NK-92 treated with Interleukin-12 subunit alpha and Interleukin-12 subunit beta, amount 100 ng/mL, for 24 hours (cell line): ENCODE measurements at regions not wholly inside any gene's neighbourhood (a gene's known extent, or its start where the extent isn't known, plus 50 kb on each side); places are given as distances from the start of the nearest gene placed in this dataset.
"Not testable (repeated sequence)": the region's sequence is repeated elsewhere in the genome, so short reads cannot be mapped to it uniquely, and the experiment has no call there.

Source experiments
- DNase-seq: peaks from one replicate; lab custom pipeline; 2025; lab: John Stamatoyannopoulos, UW

DNA sequence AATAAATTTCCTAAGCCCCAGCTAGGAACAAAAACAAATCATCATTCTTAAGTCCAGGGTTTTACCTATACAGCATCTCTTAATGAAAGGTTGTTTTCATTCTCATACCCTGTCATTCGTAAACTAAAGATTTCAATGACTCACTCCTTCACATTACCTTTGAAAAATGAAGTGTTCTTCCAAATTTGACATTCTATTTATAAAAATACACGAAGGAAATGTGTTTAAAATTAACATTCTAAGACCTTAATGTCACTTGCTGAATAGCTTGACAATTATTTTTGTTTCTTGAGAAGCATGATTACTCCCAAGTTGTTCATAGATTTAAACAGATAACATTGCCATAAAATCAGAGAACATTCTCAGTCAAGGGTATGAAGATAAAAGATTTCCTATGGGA is 1188.3 kb upstream of the SORCS1 start:
- no peak for DNase-seq

DNA sequence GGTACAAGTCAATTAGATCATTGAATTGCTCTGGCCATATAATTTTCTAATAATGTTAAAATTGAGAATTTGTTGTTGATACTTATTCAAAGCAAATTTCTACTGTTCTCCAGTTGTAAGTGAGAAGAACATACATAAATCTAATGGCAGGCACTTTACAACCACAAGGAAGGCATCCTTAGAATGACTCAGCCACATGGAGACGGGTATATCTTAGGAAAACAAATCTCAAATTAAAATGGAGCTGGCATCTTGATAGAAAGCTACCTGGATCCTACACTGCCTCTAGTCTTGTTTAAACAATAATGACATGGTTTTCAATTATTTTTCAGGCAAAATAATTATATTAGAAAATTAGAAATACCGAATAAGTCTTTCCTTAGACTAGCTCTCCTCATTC is 1183.7 kb upstream of the SORCS1 start:
- DNase-seq, result no peak

DNA sequence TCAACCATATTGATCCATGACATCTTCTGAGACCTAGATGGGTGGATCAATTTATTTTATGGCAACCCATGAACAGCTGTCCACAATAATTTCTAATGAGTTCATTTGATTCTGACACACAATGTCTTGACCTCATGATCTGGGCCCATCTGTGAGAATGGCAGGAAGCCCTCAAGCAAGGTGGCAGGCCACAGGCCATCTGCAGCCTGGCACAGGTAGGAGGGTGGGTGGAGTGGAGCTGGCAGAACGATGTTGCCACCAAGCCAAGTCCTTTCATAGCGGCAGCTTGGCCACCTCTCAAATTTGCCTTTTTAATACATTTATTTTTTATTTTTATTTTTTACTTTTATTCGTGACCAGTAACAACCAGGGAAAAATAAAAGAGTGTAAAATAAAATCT is 1181.6 kb upstream of the SORCS1 start:
- no peak for DNase-seq

DNA sequence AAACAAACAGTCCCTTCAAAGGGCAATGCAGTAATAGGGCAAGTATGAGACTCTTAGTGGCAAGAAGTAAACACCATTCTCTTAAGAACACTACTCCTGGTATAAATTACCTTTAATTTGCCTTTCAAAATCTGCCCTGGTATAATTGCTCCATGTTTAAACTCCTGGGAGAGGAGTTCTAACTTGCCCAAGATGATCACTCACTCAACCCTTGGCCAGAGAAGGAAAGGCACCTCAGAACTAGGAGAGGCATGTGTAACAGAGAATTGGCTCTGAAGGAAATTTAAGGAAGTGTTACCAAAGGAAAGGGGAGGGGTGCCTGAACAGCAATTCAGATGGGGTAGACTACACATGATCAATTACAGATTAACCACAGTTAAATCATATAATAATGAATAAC is 1173.6 kb upstream of the SORCS1 start:
- no peak for DNase-seq

DNA sequence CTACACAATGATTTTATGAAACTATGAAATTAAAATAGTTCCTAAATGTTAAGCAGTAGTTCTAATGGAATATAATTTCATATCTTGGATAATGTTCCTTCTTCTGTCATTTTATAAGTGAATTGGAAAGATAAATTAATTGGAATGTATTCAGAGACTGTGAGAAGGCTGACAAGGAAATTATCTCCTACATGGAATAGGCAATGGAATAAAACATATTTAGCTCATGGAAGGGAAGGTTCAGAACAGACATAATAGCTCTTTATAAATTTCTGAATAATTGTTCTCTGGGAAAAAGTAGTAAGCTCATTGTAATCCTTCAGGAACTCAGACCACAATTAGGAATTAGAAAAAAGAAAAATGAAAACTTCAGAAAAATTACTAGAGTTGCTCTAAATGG is 1172.3 kb upstream of the SORCS1 start:
- DNase-seq, result no peak

DNA sequence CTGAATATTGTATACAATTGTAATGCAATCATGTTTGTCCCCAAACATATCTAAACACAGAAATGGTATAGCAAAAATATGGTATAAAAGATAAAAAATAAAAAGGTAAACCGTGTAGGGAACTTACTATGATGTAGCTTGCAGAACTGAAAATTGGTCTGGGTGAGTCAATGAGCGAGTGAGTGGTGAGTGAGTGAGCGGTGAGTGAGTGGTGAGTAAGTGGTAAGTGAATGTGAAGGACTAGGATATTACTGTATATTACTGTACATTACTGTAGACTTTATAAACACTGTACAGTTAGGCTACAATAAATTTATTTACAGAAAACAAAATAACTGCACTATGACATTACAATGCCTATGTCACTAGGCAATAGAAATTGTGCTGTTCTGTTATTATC is 1163.2 kb upstream of the SORCS1 start:
- DNase-seq, result no peak

DNA sequence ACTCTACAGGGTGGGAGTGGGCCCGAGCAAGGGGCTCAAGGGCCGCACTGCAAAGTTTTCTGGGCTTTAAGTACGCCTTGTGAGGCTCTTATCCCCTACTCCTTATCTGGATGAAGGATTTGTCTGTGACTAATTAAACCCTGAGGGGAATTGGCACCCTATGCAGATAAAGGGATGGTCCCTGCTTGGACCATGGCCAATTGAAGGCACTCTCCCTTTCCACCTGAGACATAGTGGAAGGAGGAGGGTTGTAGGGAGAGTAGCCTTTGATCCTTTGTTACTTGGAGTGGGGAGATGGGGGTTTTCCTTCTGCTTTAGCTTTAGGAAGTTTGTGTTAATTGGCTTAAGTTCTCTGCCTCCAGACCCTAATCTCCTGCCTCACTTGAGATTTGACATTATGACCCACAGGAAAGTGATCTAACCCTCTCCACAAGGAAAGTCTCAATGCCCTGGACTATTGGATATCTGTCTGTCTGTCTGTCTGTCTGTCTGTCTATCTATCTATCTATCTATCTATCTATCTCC is 1158.8 kb upstream of the SORCS1 start:
- no peak for DNase-seq

DNA sequence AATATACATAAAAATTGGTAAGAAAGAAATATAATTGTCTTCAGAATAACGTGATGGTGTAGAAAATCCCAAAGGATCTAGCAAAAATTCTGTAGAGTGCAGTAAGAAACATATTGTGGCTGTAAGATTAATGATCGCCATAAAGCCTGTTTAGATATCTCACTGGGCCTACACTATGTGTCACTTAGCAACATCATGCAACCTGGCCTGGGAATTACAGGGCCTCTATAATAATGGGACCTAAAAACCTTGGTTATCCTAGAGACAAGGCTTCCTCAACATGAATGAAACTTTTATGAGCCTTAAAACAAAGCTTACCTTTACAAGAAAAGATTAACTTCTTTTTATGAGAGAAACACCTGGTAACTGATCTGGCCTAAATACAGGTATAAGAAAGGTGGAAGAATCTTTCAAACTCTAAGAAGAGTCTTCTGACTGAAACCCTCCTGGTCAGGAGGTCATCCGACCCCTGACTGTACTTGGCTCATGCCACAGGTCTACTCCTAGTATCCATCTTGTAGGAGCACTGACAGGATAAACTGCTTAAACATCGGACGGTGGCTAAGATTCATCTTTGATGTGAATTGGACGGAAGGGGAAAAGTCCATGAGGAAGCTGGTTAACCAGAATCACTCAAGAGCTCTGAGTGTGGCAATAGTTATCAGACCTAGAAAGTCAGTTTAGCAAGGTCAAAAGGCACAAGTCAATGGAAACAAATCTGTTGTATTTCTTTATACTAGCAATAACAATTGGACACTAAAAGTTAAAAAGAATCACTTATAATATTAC is 1155.1 kb upstream of the SORCS1 start:
- no peak for DNase-seq

DNA sequence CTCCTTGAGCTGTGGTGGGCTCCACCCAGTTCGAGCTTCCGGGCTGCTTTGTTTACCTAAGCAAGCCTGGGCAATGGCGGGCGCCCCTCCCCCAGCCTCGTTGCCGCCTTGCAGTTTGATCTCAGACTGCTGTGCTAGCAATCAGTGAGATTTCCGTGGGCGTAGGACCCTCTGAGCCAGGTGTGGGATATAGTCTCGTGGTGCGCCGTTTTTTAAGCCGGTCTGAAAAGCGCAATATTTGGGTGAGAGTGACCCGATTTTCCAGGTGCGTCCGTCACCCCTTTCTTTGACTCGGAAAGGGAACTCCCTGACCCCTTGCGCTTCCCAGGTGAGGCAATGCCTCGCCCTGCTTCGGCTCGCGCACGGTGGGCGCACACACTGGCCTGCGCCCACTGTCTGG is 1151.1 kb upstream of the SORCS1 start:
- not testable (repeated sequence) for DNase-seq

DNA sequence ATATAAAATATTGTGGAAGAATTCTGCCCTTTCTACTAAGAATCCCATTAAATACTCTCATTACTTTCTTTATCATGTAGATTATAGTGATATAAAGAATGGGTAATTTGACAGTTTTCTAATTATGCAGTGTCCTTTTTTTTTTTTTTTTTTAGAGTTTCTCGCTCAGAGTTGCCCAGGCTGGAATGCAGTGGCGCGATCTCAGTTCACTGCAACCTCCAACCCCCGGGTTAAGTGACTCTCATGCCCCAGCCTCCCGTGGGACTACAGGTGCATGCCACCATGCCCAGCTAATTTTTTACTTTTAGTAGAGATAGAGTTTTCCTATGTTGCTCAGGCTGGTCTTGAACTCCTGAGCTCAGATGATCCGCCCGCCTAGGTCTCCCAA is 1143.4 kb upstream of the SORCS1 start:
- no peak for DNase-seq

DNA sequence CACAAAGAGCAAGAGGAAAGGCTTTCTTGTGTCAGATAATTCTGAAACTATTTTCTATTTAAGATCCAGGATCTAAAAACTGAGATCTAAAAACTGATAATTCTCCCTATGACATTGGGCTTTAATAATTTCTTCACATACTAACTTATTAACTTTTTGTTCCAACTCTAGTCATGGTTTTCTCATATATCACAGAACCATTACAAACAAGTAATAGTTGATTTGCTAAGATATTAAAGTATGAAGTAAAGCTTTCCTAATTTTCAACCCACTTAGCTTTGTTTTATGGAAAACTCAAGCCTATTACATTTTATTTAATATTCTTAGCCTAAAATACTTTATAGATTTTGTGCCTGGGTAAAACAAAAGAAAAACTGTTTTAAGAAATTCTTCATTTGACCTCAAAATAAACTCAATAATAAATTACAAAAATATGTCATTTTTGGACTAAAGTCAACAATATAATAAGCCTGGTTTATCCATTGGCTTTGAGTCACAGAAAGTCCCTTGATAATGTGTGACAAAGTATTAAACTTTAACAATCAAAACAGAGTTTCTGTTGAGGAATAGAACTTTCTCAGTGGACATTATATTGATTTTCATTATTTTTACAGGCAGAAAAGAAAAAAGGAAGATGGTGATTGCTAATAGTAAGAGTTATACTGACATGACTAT is 1142.9 kb upstream of the SORCS1 start:
- DNase-seq, result no peak

DNA sequence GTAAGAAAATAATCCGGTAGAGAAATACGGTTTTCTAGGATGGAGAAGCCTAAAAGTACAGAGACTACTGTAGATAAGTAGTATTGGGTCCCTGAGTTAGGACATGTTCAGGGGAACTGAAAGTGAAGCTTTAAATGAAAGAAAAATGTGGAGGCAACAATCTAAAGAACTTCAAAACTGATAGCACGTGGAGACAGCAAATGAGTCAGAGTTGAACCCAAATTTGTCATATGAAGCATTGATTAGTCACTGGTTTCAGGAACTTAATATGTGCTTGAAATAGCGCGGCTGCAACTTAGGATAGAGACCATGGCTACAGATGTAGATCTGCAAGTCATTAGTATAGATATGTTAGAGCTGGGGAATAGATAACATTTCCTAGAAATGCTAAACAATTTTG is 1138.6 kb upstream of the SORCS1 start:
- no peak for DNase-seq

DNA sequence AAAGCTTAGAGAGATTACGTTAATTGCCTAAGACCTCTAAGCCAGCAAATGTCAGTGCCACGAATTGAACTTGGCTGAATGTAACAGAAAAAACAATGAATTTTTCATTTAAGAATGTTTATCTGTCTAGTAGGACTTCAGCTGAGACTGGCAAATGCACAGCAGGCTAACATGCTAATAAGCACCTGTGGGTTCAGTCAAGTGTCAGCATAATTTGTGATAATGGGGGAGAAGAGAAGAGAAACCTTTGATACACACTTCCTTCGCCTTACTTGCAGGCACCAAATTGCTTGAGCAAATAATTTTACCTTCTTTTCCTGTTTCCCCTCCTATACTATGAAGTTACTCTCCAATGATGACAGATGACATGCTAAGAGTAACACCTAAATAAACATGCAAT is 1136.5 kb upstream of the SORCS1 start:
- no peak for DNase-seq

DNA sequence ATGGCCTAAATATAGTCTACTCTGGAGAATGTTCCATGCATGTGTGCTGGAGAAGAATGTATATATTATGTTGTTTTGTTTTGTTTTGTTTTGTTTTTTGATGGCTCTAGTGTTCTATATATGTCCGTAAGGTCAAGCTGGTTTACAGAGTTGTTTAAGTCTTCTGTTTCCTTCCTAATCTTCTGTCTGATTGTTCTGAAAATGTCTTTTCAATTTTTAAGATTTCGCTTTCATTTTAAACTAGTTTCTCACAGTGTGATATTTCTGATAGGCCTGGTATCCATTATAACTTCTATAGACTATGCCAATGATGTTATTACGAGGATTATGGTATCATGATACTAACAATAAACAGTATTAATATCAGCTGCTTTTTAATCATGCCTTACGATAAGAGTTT is 1126.3 kb upstream of the SORCS1 start:
- DNase-seq, result no peak

DNA sequence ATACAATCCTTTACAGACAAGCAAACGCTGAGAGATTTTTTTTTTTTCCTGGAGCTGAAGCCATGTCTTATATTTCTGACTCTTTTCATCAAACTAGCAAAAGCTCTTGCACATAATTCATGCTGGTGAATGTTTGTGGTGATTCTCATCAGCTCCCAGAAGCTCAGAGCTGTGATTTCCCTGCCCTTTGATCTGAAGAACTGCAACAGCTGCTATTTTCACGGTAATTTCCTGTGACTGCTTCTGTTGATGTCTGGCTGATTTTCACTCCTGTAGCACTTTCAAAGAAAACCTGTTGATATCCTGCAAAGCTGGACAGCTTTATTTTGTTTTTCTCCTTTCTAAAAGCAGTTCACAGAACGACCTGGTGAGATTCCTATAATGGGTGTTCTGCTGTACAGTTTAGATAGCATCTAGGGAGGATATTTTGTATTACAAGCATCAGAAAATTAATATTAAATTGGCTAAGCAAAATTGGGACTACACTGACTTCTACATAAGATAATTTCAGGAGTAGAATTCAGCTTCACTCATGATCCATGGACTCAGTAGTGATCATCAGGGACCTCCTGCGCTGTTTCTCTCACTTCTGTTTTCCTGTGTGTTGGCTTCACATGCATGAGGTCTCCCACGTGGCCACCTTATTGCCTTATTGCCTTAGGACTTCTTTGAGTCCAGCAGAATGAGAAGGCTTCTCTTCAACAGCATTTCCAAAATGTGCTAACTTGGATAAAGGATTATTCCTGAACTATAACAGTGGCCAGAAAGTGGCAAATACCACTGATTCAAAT is 1111.6 kb upstream of the SORCS1 start:
- DNase-seq, result no peak

DNA sequence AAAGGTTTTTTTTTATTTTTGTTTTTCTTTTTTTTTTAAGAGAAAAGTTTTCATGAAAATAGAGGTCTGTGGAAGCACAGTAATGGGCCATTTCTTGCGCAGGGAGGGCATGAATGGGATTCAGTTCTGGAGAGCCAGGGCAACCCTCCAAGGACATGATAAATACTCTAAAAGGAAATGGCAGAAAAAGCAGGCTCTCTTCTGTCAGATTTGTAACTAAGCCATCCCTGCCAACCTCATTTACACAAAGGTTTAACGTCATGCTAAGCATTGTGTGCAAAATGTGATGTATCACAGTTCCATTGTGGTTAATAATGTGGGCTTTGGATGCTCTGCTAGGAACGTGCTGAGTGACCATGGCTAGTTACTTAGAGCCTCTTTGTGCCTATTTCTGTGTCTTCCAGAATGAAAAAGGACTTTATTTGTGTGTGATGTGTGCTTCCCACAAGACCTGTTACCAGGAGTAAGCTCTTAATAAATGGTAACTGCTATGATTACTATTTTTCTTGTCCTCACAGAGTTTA is 1095.9 kb upstream of the SORCS1 start:
- no peak for DNase-seq

DNA sequence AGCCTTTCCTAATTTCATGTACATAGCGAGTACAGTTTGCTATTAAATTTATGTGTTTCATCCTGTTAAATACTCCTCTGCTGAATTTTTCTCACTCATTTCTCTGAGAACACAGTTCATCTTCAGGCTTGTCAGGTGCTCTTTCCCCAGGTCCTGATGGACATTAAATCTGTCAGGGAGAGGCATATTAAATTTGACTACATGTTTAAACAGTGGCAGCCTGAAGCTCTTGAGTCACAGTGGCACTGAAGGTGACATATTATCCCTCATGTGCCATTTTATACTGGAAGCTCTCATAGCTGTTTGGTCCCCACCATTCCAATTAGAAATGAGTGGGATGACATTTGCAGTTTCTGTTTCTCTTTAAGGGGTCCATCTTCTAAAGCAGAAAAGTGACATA is 1089.6 kb upstream of the SORCS1 start:
- no peak for DNase-seq

DNA sequence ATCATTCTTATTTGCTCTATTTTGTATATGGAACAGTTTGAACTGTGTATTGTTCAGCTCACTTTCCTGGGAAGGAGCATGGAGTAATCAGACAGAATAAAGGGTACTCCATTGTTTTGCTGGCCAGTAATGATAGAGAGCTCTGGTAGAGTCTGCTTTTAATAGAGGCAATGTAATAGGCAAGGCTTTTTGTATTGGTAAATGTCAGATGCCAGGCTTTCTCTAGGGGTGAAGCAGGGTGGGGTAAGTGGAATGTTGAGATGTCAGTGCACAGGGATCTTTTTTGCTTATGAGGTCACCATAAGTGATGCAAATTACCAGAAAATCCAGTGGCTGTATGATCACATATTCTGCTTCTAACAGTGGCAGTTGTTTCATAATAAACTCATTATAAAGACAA is 1088.3 kb upstream of the SORCS1 start:
- no peak for DNase-seq

DNA sequence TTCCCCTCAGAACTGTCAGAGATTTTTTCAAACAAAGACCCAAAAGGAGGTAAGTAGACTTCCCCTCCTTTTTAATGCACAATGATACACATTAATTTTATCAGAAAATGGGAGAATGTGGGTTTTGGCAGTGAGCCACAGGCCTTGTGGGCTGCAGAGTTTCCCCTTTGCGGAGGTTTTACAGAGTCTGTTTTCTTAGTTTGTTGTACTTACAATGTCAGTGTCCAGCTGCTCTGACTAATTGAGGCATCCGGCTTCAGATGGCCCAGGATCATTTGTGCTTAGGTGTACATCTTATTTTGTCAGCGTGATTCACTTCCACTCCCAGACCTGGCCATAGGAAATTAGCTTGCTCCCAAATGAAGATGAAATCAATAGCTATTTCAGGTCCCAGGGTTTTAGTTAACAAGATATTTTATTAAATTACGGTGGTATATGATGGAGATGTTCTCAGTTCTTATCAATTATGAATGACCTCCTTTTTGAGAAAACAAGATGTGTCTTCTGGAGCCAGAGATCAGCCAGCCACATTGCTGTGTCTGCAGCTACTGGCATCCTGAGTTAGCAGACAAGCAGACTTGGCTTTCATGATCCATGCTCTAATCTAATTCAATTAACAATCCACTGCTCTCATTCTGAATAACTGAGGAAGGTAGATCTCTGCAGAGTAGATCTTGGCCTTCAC is 1086.6 kb upstream of the SORCS1 start:
- no peak for DNase-seq

DNA sequence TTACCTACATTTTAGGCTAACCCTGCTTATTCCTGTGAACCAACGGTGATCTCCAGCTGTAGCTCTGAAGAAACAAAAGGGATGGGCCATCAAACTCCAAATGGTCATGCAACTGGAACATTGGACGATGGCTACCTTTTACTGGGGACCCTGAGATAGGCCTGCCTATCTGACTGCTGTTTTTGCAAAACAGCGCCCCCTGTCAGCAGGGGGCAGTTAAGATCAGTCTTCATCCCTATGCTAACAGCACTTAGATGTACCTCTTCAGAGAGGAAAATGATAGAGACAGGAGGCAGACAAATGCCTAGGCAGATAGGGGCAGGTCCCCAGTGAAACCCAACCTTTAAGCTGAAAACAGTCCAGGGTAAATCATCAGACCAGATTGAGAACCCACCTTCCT is 1085.4 kb upstream of the SORCS1 start:
- DNase-seq, result no peak

DNA sequence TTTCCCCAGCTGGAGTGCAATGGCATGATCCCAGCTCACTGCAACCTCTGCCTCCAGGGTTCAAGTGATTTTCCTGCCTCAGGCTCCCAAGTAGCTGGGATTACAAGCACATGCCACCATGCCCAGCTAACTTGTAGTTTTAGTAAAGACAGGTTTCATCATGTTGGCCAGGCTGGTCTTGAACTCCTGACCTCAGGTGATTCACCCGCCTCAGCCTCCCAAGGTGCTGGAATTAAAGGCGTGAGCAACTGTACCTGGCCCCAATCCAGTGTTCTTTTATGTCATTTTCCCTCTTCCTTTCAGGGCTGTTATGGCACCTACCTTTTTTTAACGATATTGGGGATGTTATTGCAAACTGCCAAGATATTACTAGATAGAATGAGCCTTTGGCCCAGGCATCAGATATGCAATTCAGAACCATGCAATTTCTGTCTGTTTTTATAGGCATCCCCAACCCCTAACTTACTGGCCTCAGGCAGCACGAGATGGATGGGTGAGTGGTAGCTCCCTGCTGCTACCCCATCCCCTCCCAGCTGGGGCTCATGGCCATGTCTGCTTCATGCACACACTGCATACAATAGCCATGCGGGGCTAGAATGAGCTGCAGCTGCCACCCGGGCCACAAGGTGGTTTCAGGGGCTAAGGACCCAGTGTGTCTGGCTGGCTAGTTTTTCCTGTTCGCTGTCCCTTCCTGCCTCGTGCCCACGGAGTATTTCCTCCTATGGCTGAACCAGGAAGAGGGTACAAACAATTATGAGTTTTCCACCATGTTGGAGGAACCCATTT is 1080.1 kb upstream of the SORCS1 start:
- no peak for DNase-seq
